ENCODE measurements at regions not wholly inside any gene's neighbourhood (a gene's known extent, or its start where the extent isn't known, plus 50 kb on each side); places are given as distances from the start of the nearest gene placed in this dataset.
"Not testable (repeated sequence)": the region's sequence is repeated elsewhere in the genome, so short reads cannot be mapped to it uniquely, and the experiment has no call there.

GRCh38 chr2:4979111-4979510 lies 713.1 kb upstream of the SOX11 start:
- no peaks in the 10 kb centered on the region for H3K79me2 ChIP-seq (ENCODE audit: low read depth)
- BruUV-seq (replicated peaks), result no TSS peak
- no peak overlapping the region for H3K27ac ChIP-seq
- H3K9me3 ChIP-seq (ENCODE audit: insufficient read depth, low read depth), result no peaks in the 10 kb centered on the region
- ChIA-PET CTCF (no interaction called here), POLR2A (ENCODE audit: unreplicated experiment) (no interaction called here)
- H3F3A ChIP-seq (ENCODE audit: insufficient read depth, low read depth), result no peaks in the 10 kb centered on the region
- no peaks in the 10 kb centered on the region for H3K4me1 ChIP-seq (replicated peaks; ENCODE audit: insufficient read depth)
- no peak overlapping the region for H3K4me3 ChIP-seq
- H3K9me2 ChIP-seq (ENCODE audit: insufficient read depth), result no peaks in the 10 kb centered on the region
- intact Hi-C loops (cut with micrococcal nuclease; ENCODE audit: unreplicated experiment), result no loop called here
- H3K36me3 ChIP-seq (ENCODE audit: low read depth), result no peaks in the 10 kb centered on the region
- TF ChIP-seq CTCF (conservative IDR thresholded peaks at IDR 0.05), result no peak
- no peak for TF ChIP-seq EZH2 (IDR thresholded peaks at IDR 0.05; ENCODE audit: low read depth)
- H4K20me1 ChIP-seq (ENCODE audit: insufficient read depth), result no peaks in the 10 kb centered on the region
- no peak overlapping the region for H2AFZ ChIP-seq
- H3K4me2 ChIP-seq, result no peak overlapping the region
- no peak for DNase-seq
- peaks cover 56% of the 10 kb centered on the region for H3K27me3 ChIP-seq (ENCODE audit: insufficient read depth, low read depth)

- H3K4me2 ChIP-seq, result no peak overlapping the region
- no peaks in the 10 kb centered on the region for H3K4me1 ChIP-seq (replicated peaks; ENCODE audit: insufficient read depth)
- BruUV-seq (replicated peaks), result no TSS peak
- no peaks in the 10 kb centered on the region for H3F3A ChIP-seq (ENCODE audit: insufficient read depth, low read depth)
- H3K4me3 ChIP-seq, result no peak overlapping the region
- intact Hi-C loops (cut with micrococcal nuclease; ENCODE audit: unreplicated experiment), result no loop called here
- H2AFZ ChIP-seq, result no peak overlapping the region
- H3K9me3 ChIP-seq (ENCODE audit: insufficient read depth, low read depth), result no peaks in the 10 kb centered on the region
- H4K20me1 ChIP-seq (ENCODE audit: insufficient read depth), result no peaks in the 10 kb centered on the region
- DNase-seq, result no peak
- peaks cover 60% of the 10 kb centered on the region for H3K27me3 ChIP-seq (ENCODE audit: insufficient read depth, low read depth)
- TF ChIP-seq EZH2 (IDR thresholded peaks at IDR 0.05; ENCODE audit: low read depth) (no peak), CTCF (conservative IDR thresholded peaks at IDR 0.05) (no peak)
- ChIA-PET POLR2A (ENCODE audit: unreplicated experiment) (no interaction called here), CTCF (no interaction called here)
- H3K79me2 ChIP-seq (ENCODE audit: low read depth), result no peaks in the 10 kb centered on the region
- no peaks in the 10 kb centered on the region for H3K36me3 ChIP-seq (ENCODE audit: low read depth)
- no peaks in the 10 kb centered on the region for H3K9me2 ChIP-seq (ENCODE audit: insufficient read depth)
- no peak overlapping the region for H3K27ac ChIP-seq
Observed at GRCh38 chr2:4980995-4981394, 711.2 kb upstream of the SOX11 start.

- TF ChIP-seq CTCF (conservative IDR thresholded peaks at IDR 0.05), result no peak
- no peak for TF ChIP-seq EZH2 (IDR thresholded peaks at IDR 0.05; ENCODE audit: low read depth)
- POLR2A ChIA-PET (ENCODE audit: unreplicated experiment), result no interaction called here
- Histone ChIP-seq H3K4me1 (replicated peaks; ENCODE audit: insufficient read depth) (no peaks in the 10 kb centered on the region), H3K36me3 (ENCODE audit: low read depth) (no peaks in the 10 kb centered on the region), H3K4me3 (no peak overlapping the region), H3F3A (ENCODE audit: insufficient read depth, low read depth) (no peaks in the 10 kb centered on the region), H3K79me2 (ENCODE audit: low read depth) (no peaks in the 10 kb centered on the region), H3K9me3 (ENCODE audit: insufficient read depth, low read depth) (no peaks in the 10 kb centered on the region), H4K20me1 (ENCODE audit: insufficient read depth) (no peaks in the 10 kb centered on the region), H3K27me3 (ENCODE audit: insufficient read depth, low read depth) (peaks cover 51% of the 10 kb centered on the region), H3K9me2 (ENCODE audit: insufficient read depth) (no peaks in the 10 kb centered on the region), H3K4me2 (no peak overlapping the region), H2AFZ (no peak overlapping the region), H3K27ac (no peak overlapping the region)
- no TSS peak for BruUV-seq (replicated peaks)
- intact Hi-C loops (cut with micrococcal nuclease; ENCODE audit: unreplicated experiment), result no loop called here
- CTCF ChIA-PET, result no interaction called here
- no peak for DNase-seq
Observed at GRCh38 chr2:4981802-4982409, 710.3 kb upstream of the SOX11 start.

GRCh38 chr2:4988444-4988843 lies 703.7 kb upstream of the SOX11 start:
- not testable (repeated sequence) for BruUV-seq (replicated peaks)

More at GRCh38 chr2:4988444-4988843, 703.7 kb upstream of the SOX11 start:
- CTCF ChIA-PET; H3K27ac ChIP-seq; H3K9me3 ChIP-seq (ENCODE audit: insufficient read depth, low read depth); H3K4me2 ChIP-seq; H2AFZ ChIP-seq; POLR2A ChIA-PET (ENCODE audit: unreplicated experiment); H3K9me2 ChIP-seq (ENCODE audit: insufficient read depth); H3K4me3 ChIP-seq; H3K36me3 ChIP-seq (ENCODE audit: low read depth); H3K4me1 ChIP-seq (replicated peaks; ENCODE audit: insufficient read depth); H3K79me2 ChIP-seq (ENCODE audit: low read depth); intact Hi-C loops (cut with micrococcal nuclease; ENCODE audit: unreplicated experiment); H4K20me1 ChIP-seq (ENCODE audit: insufficient read depth); H3F3A ChIP-seq (ENCODE audit: insufficient read depth, low read depth); DNase-seq: not testable (repeated sequence)
- H3K27me3 ChIP-seq (ENCODE audit: insufficient read depth, low read depth), result peaks cover 26% of the 10 kb centered on the region; the same call in 1 of the 2 replicates
